ENCODE measurements at regions not wholly inside any gene's neighbourhood (a gene's known extent, or its start where the extent isn't known, plus 50 kb on each side); places are given as distances from the start of the nearest gene placed in this dataset.

- DNase-seq (ENCODE audit: low read depth in 3 of 3, low spot score in 1 of 3), result no peak
These were observed 218.3 kb downstream of the SOX9 start for GRCh38 chr17:72338847-72339790.

- no peak for DNase-seq (ENCODE audit: low read depth in 3 of 3, low spot score in 1 of 3)
These were observed 220.0 kb downstream of the SOX9 start for GRCh38 chr17:72340836-72341235.

GRCh38 chr17:72342061-72342460 is 221.2 kb downstream of the SOX9 start:
- no peak for DNase-seq (ENCODE audit: low read depth in 3 of 3, low spot score in 1 of 3)

GRCh38 chr17:72342627-72343527 is 222.1 kb downstream of the SOX9 start:
- no peak for DNase-seq (ENCODE audit: low read depth in 3 of 3, low spot score in 1 of 3)

- no peak for DNase-seq (ENCODE audit: low read depth in 3 of 3, low spot score in 1 of 3)
These were observed 223.1 kb downstream of the SOX9 start for GRCh38 chr17:72343911-72344310.

GRCh38 chr17:72344613-72345012 is 223.8 kb downstream of the SOX9 start:
- no peak for DNase-seq (ENCODE audit: low read depth in 3 of 3, low spot score in 1 of 3)

- DNase-seq (ENCODE audit: low read depth in 3 of 3, low spot score in 1 of 3), result no peak
These were observed 224.3 kb downstream of the SOX9 start for GRCh38 chr17:72345088-72345487.

GRCh38 chr17:72345536-72345935 is 224.7 kb downstream of the SOX9 start:
- no peak for DNase-seq (ENCODE audit: low read depth in 3 of 3, low spot score in 1 of 3)

- no peak for DNase-seq (ENCODE audit: low read depth in 3 of 3, low spot score in 1 of 3)
These were observed 225.5 kb downstream of the SOX9 start for GRCh38 chr17:72346306-72346705.

- DNase-seq (ENCODE audit: low read depth in 3 of 3, low spot score in 1 of 3), result no peak
These were observed 228.2 kb downstream of the SOX9 start for GRCh38 chr17:72349011-72349410.

- DNase-seq (ENCODE audit: low read depth in 3 of 3, low spot score in 1 of 3), result no peak
These were observed 228.7 kb downstream of the SOX9 start for GRCh38 chr17:72349491-72349995.

GRCh38 chr17:72350073-72350472 is 229.3 kb downstream of the SOX9 start:
- no peak for DNase-seq (ENCODE audit: low read depth in 3 of 3, low spot score in 1 of 3)

- no peak for DNase-seq (ENCODE audit: low read depth in 3 of 3, low spot score in 1 of 3)
These were observed 230.5 kb downstream of the SOX9 start for GRCh38 chr17:72351365-72351764.

GRCh38 chr17:72351884-72352346 is 231.1 kb downstream of the SOX9 start:
- DNase-seq (ENCODE audit: low read depth in 3 of 3, low spot score in 1 of 3), result no peak

GRCh38 chr17:72353502-72353901 is 232.7 kb downstream of the SOX9 start:
- no peak for DNase-seq (ENCODE audit: low read depth in 3 of 3, low spot score in 1 of 3)

- no peak for DNase-seq (ENCODE audit: low read depth in 3 of 3, low spot score in 1 of 3)
These were observed 233.3 kb downstream of the SOX9 start for GRCh38 chr17:72354071-72354470.

- DNase-seq (ENCODE audit: low read depth in 3 of 3, low spot score in 1 of 3), result no peak
These were observed 237.0 kb downstream of the SOX9 start for GRCh38 chr17:72357764-72358365.

- no peak for DNase-seq (ENCODE audit: low read depth in 3 of 3, low spot score in 1 of 3)
These were observed 237.6 kb downstream of the SOX9 start for GRCh38 chr17:72358465-72358864.

- DNase-seq (ENCODE audit: low read depth in 3 of 3, low spot score in 1 of 3), result no peak
These were observed 238.5 kb downstream of the SOX9 start for GRCh38 chr17:72359274-72359673.

- DNase-seq (ENCODE audit: low read depth in 3 of 3, low spot score in 1 of 3), result no peak
These were observed 239.0 kb downstream of the SOX9 start for GRCh38 chr17:72359811-72360210.

GRCh38 chr17:72360386-72360940 is 239.6 kb downstream of the SOX9 start:
- no peak for DNase-seq (ENCODE audit: low read depth in 3 of 3, low spot score in 1 of 3)
